ENCODE measurements at regions not wholly inside any gene's neighbourhood (a gene's known extent, or its start where the extent isn't known, plus 50 kb on each side); places are given as distances from the start of the nearest gene placed in this dataset.

DNA sequence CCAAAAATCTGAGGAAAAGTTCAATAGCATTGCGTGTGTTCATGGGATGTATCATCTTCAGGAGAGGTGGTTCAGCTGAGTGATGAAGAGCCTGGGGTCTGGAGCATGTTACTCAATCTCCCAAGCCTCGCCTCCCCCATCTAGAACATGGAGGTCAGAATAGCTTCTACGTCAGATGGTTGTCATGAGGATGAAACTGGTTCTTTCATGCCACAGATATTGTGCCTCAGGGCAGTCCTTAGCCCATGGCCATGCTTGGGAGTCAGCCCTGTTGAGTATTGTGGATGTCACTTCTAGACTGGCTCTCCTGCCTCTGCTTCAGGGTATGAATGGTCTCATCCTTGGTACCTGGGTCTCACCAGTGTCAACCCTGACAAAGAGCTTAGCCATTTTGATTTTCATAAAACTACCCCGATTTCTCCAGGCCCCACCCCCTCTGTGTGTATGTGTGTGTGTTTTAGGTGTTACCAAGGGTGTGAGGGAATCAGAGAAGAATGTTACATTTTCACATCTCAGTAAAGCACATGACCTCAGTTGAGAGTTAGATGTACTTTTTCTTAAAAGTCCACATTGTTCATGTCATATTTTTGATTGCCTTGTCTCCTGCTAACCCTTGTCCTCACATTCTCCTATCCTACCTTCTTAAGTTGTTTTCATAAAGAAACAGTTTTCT, 97.8 kb upstream of the CD180 start:
- Histone ChIP-seq H3K9me2 (ENCODE audit: insufficient read depth) (no peaks in the 10 kb centered on the region), H3K27me3 (ENCODE audit: insufficient read depth, low read depth) (no peaks in the 10 kb centered on the region), H2AFZ (no peak overlapping the region), H3K79me2 (ENCODE audit: low read depth) (no peaks in the 10 kb centered on the region), H3K4me1 (replicated peaks; ENCODE audit: insufficient read depth) (no peaks in the 10 kb centered on the region), H3F3A (ENCODE audit: insufficient read depth, low read depth) (no peaks in the 10 kb centered on the region), H4K20me1 (ENCODE audit: insufficient read depth) (no peaks in the 10 kb centered on the region), H3K27ac (no peak overlapping the region), H3K4me2 (no peak overlapping the region), H3K4me3 (no peak overlapping the region), H3K36me3 (ENCODE audit: low read depth) (no peaks in the 10 kb centered on the region), H3K9me3 (ENCODE audit: insufficient read depth, low read depth) (no peaks in the 10 kb centered on the region)
- DNase-seq = no peak
- TF ChIP-seq, protein P1, sequence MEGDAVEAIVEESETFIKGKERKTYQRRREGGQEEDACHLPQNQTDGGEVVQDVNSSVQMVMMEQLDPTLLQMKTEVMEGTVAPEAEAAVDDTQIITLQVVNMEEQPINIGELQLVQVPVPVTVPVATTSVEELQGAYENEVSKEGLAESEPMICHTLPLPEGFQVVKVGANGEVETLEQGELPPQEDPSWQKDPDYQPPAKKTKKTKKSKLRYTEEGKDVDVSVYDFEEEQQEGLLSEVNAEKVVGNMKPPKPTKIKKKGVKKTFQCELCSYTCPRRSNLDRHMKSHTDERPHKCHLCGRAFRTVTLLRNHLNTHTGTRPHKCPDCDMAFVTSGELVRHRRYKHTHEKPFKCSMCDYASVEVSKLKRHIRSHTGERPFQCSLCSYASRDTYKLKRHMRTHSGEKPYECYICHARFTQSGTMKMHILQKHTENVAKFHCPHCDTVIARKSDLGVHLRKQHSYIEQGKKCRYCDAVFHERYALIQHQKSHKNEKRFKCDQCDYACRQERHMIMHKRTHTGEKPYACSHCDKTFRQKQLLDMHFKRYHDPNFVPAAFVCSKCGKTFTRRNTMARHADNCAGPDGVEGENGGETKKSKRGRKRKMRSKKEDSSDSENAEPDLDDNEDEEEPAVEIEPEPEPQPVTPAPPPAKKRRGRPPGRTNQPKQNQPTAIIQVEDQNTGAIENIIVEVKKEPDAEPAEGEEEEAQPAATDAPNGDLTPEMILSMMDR (conservative IDR thresholded peaks at IDR 0.05) = no peak
- TF ChIP-seq EZH2 (IDR thresholded peaks at IDR 0.05; ENCODE audit: low read depth) = no peak
- ChIA-PET CTCF (no interaction called here), POLR2A (ENCODE audit: unreplicated experiment) (no interaction called here)
- intact Hi-C loops (cut with micrococcal nuclease; ENCODE audit: unreplicated experiment) = no loop called here
- no TSS peak for BruUV-seq (replicated peaks)

DNA sequence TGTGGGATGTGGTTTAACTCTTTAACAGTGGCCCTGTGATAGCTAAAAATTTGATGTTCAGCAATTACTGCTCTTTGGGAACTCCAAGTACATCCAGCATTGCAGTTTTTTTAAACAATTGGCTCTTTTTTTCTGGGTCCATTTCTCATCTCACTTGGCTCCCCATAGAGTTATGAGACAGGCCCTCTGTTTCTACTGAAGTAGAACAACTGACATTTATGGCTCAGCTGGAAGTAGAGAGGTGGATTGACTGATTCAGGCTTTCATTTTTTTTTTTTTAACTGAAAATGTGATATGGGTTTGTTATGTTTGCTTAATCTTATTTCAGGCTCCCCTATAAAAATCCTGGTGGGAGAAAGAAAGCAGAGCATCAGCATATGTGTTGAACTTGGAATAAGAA, 96.6 kb upstream of the CD180 start:
- Histone ChIP-seq H3F3A (ENCODE audit: insufficient read depth, low read depth) (no peaks in the 10 kb centered on the region), H3K27ac (no peak overlapping the region), H3K9me2 (ENCODE audit: insufficient read depth) (no peaks in the 10 kb centered on the region), H3K4me2 (no peak overlapping the region), H4K20me1 (ENCODE audit: insufficient read depth) (no peaks in the 10 kb centered on the region), H2AFZ (no peak overlapping the region), H3K79me2 (ENCODE audit: low read depth) (no peaks in the 10 kb centered on the region), H3K4me1 (replicated peaks; ENCODE audit: insufficient read depth) (no peaks in the 10 kb centered on the region), H3K4me3 (no peak overlapping the region), H3K27me3 (ENCODE audit: insufficient read depth, low read depth) (no peaks in the 10 kb centered on the region), H3K36me3 (ENCODE audit: low read depth) (no peaks in the 10 kb centered on the region), H3K9me3 (ENCODE audit: insufficient read depth, low read depth) (no peaks in the 10 kb centered on the region)
- intact Hi-C loops (cut with micrococcal nuclease; ENCODE audit: unreplicated experiment) = no loop called here
- no TSS peak for BruUV-seq (replicated peaks)
- CTCF ChIA-PET = no interaction called here
- POLR2A ChIA-PET (ENCODE audit: unreplicated experiment) = no interaction called here
- DNase-seq = no peak
- TF ChIP-seq, protein P1 (conservative IDR thresholded peaks at IDR 0.05) = no peak
- TF ChIP-seq EZH2 (IDR thresholded peaks at IDR 0.05; ENCODE audit: low read depth) = no peak

DNA sequence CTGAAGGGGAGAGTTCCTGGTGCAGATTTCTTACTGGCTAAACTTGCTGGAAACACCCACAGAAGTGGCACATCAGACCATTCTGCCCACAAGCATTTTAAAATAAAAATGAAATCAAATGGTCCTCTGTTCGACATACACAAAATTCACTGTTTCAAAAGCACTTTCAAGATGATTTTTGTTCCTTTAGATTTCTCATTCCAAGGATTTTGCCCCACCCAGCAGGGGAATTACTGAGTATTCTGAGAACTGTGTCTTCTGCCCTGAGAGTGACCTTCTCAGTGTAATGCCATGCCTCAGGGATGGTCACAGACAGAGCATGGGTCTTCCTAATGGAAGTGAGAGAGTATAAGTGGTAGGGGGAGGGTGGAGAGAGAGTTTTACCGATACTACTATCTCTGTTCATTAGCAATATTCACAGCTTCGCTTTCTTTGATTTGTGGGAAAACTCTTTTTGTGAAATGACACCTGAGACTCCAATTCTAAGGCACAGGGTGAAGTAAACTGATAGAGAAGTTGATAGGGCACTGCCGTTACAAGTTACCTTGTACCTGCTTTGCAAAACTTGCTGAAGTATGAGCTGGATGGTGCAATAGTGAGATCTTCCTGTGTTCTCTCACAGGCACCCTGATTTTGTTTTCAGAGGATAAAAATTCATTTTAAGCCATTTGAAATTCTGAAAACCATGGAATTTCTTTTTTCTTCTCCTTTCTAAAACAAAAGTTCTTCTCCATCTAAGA, 95.8 kb upstream of the CD180 start:
- Histone ChIP-seq H3K27ac (no peak overlapping the region), H3K4me1 (replicated peaks; ENCODE audit: insufficient read depth) (no peaks in the 10 kb centered on the region), H3F3A (ENCODE audit: insufficient read depth, low read depth) (no peaks in the 10 kb centered on the region), H3K9me3 (ENCODE audit: insufficient read depth, low read depth) (no peaks in the 10 kb centered on the region), H3K4me3 (no peak overlapping the region), H3K27me3 (ENCODE audit: insufficient read depth, low read depth) (no peaks in the 10 kb centered on the region), H3K36me3 (ENCODE audit: low read depth) (no peaks in the 10 kb centered on the region), H3K79me2 (ENCODE audit: low read depth) (no peaks in the 10 kb centered on the region), H3K4me2 (no peak overlapping the region), H2AFZ (no peak overlapping the region), H3K9me2 (ENCODE audit: insufficient read depth) (no peaks in the 10 kb centered on the region), H4K20me1 (ENCODE audit: insufficient read depth) (no peaks in the 10 kb centered on the region)
- intact Hi-C loops (cut with micrococcal nuclease; ENCODE audit: unreplicated experiment) = no loop called here
- DNase-seq = no peak
- ChIA-PET POLR2A (ENCODE audit: unreplicated experiment) (no interaction called here), CTCF (no interaction called here)
- no peak for TF ChIP-seq EZH2 (IDR thresholded peaks at IDR 0.05; ENCODE audit: low read depth)
- TF ChIP-seq, protein P1 (conservative IDR thresholded peaks at IDR 0.05) = no peak
- no TSS peak for BruUV-seq (replicated peaks)
